Keratinocyte (primary cell): ENCODE measurements at regions not wholly inside any gene's neighbourhood (a gene's known extent, or its start where the extent isn't known, plus 50 kb on each side); places are given as distances from the start of the nearest gene placed in this dataset.

Experiments
- CTCF ChIP-seq, 3 experiments: IDR thresholded peaks in 1 of 3; conservative IDR thresholded peaks in 1 of 3; optimal IDR thresholded peaks in 1 of 3; 2 replicates in 2 of 3; 3 replicates in 1 of 3; pipeline versions ENCODE3 to v1.5.1; 2011; ENCODE audit warnings: low read length in 3 of 3, mild to moderate bottlenecking in 3 of 3, moderate library complexity in 2 of 3, control low read depth in 1 of 3, inconsistent platforms in 1 of 3; ENCODE audit not compliant: insufficient read depth in 2 of 3; ENCODE audit errors: extremely low read depth in 1 of 3
- EZH2 ChIP-seq: IDR thresholded peaks from one replicate; pipeline ENCODE4 v1.6.1; 2012; ENCODE audit warnings: inconsistent platforms, mild to moderate bottlenecking, low read length, moderate library complexity

GRCh38 chr12:22124987-22125386, 79.0 kb downstream of the CMAS start:
- TF ChIP-seq CTCF (optimal IDR thresholded peaks at IDR 0.05 in 1 of 3, IDR thresholded peaks at IDR 0.05 in 1 of 3, conservative IDR thresholded peaks at IDR 0.05 in 1 of 3; ENCODE audit: extremely low read depth in 1 of 3, insufficient read depth in 2 of 3, low read length in 3 of 3), result no peak
- no peak for TF ChIP-seq EZH2
